HUES6 (cell line): ENCODE measurements at regions not wholly inside any gene's neighbourhood (a gene's known extent, or its start where the extent isn't known, plus 50 kb on each side); places are given as distances from the start of the nearest gene placed in this dataset.
"Not testable (repeated sequence)": the region's sequence is repeated elsewhere in the genome, so short reads cannot be mapped to it uniquely, and the experiment has no call there.

Experiments
- H3K27ac ChIP-seq: 2 replicates; pipeline ENCODE4 v1.7.0; 2013; ENCODE audit warnings: low read depth, mild to moderate bottlenecking, low read length, inconsistent platforms
- H3K27me3 ChIP-seq: 2 replicates; pipeline ENCODE4 v1.6.1; 2013; ENCODE audit warnings: low read length; ENCODE audit not compliant: control insufficient read depth, insufficient read depth
- H3K36me3 ChIP-seq: 2 replicates; pipeline ENCODE4 v1.6.1; 2013; ENCODE audit warnings: low read length; ENCODE audit not compliant: control insufficient read depth, insufficient read depth
- H3K4me1 ChIP-seq: 2 replicates; pipeline ENCODE4 v1.6.1; 2013; ENCODE audit warnings: low read length; ENCODE audit not compliant: control insufficient read depth, insufficient read depth
- H3K4me3 ChIP-seq: 2 replicates; pipeline ENCODE4 v1.5.1; 2013; ENCODE audit warnings: low read depth, low read length
- H3K9ac ChIP-seq: one replicate; pipeline ENCODE4 v1.6.1; 2013; ENCODE audit warnings: mild to moderate bottlenecking, low read length
- H3K9me3 ChIP-seq: 2 replicates; pipeline ENCODE4 v1.6.1; 2013; ENCODE audit warnings: low read depth, low read length; ENCODE audit not compliant: control insufficient read depth, insufficient read depth

DNA sequence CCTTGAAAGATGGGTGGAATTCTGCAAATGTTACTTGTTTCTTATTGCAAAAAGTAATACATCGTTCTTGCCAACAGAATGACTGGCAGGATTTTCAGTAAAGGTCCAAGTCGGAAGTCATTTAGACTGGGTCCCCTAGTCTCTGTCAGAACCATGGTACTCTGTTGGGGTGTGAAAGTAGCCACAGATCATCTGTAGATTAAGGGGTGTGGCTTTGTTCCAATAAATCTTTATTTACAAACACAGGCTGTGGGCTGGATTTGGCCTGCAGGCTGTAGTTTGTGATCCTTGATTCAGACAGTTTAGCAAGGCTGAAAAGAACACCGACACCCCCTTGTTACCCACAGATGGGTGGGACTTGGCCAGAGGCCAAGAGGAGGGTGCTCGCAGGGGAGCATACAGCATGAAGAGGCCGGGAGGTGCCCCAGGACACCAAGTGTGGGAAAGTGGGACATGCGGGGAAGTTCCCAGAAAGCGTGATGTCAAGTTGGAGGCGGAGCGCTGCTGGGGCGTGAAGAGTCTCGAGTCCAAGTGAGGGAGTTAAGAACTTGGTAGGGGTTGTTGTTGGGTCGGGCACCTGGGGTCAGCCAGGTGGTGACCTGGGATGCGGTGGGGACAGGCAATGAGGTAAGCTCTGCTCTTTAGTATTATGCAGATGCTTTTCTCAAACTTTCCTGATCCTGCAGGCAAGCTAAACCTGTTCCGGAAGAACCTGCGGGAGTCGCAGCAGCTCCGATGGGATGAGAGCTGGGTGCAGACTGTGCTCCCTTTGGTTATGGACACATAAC lies 175.7 kb downstream of the ADRA2C start:
- not testable (repeated sequence) for H3K27me3 ChIP-seq, H3K9me3 ChIP-seq, H3K9ac ChIP-seq, H3K4me3 ChIP-seq, H3K27ac ChIP-seq
- peaks cover 11% of the 10 kb centered on the region; the same call in 1 of the 2 replicates for H3K4me1 ChIP-seq
- H3K36me3 ChIP-seq = peaks cover 10% of the 10 kb centered on the region

DNA sequence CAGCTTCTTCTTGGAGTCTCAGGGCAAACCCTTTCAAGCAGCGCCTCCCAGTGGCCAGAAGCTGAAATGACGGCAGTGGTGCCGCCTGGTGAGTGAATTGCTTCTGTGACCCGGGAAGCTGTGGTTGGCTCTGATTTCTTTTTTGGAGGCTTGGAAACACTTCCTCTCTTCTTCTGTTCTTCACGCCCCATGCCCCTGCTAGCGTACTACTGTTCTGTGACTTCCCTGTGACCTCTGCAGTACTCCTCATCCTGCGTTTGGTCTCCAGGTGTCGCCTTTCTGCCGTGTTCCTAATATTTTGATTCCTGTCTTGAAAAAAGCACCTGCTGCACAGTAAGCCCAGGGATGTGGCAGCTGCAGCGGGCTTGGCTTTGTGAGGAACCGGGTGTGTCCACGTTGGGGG lies 176.4 kb downstream of the ADRA2C start:
- H3K27ac ChIP-seq = not testable (repeated sequence)
- peaks cover 11% of the 10 kb centered on the region; the same call in 1 of the 2 replicates for H3K4me1 ChIP-seq

DNA sequence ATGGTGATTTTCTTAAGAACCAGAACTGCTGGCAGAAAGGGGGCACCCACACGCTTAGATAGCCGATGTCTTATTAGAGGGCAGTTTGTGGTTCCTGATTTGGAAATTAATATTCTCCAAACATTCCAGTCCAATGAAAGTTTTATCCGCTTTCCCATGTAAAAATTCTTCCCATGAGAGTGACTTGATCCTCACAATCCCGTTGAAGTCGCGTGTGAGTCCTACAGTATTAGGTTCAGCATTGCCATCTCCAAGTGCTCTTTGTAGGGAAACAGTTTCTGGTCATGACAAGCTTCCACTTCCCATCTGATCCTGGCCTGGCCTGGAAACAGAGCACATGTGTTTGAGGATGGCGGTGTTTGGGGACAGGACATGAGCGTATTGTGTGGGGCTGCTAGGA lies 176.9 kb downstream of the ADRA2C start:
- not testable (repeated sequence) for H3K4me3 ChIP-seq, H3K27me3 ChIP-seq, H3K27ac ChIP-seq, H3K9me3 ChIP-seq, H3K9ac ChIP-seq
- peaks cover 11% of the 10 kb centered on the region; the same call in 1 of the 2 replicates for H3K4me1 ChIP-seq
- peaks cover 19% of the 10 kb centered on the region for H3K36me3 ChIP-seq

More for the DNA sequence above, 176.4 kb downstream of the ADRA2C start:
- peaks cover 15% of the 10 kb centered on the region for H3K36me3 ChIP-seq
- not testable (repeated sequence) for H3K9ac ChIP-seq, H3K27me3 ChIP-seq, H3K4me3 ChIP-seq, H3K9me3 ChIP-seq

DNA sequence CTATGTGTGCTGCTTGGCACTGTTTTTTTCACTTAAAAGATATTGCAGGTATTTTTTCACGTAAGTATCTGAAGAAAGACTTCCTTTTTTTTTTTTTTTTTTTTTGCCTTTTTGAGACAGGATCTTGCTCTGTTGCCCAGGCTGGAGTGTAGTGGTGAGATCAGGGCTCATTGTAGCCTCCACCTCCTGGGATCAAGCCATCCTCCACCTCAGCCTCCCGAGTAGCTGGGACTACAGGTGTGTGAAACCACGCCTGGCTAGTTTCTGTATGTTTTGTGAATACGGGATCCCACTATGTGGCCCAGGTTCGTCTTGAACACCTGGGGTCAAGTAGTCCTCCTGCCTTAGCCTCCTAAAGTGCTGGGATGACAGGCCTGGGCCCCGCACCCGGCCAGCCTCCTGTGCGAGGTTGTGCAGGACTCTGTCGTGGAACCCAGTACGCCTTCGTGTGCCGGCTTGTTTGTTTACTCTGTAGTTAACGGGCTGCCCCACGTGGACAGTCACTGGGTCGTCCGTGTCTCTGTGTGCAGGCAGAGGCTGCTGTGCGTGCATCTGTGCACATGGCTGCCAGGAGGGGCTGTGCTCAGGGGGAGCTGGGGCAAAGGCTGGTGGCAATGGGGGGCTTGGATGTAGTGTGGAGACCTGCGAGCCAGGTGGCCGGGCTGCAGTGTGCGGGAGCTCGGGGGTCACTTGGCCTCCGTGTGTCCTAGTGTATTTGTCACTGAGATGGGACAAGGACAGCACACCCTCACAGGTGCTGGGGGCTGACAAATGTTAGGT lies 179.5 kb downstream of the ADRA2C start:
- Histone ChIP-seq H3K9ac (no peak overlapping the region), H3K27ac (no peak overlapping the region), H3K27me3 (no peaks in the 10 kb centered on the region), H3K4me1 (peaks cover 5% of the 10 kb centered on the region; the same call in 1 of the 2 replicates), H3K36me3 (peaks cover 25% of the 10 kb centered on the region), H3K4me3 (no peak overlapping the region), H3K9me3 (no peaks in the 10 kb centered on the region)

DNA sequence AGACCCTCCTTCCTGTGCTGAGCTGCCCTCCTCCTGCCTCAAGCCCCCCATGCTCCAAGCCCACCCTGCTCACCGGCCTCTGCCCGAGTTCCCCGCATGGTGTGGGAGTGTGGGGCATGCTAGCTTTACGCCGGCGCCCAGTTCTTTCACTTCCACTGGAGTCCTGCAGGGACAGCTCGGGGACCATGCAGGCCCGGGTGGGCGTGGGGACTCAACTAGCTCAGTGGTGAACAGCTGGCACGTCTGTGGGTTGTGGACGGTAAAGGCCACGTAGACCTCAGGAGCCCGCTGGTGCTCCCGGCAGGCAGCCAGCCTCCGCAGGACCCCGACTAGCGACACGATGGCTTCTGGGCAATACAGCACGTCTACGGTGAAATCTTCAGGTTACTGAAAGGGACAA lies 180.4 kb downstream of the ADRA2C start:
- H3K36me3 ChIP-seq = peaks cover 25% of the 10 kb centered on the region
- H3K9ac ChIP-seq, H3K4me3 ChIP-seq, H3K9me3 ChIP-seq, H3K4me1 ChIP-seq, H3K27me3 ChIP-seq, H3K27ac ChIP-seq: not testable (repeated sequence)

DNA sequence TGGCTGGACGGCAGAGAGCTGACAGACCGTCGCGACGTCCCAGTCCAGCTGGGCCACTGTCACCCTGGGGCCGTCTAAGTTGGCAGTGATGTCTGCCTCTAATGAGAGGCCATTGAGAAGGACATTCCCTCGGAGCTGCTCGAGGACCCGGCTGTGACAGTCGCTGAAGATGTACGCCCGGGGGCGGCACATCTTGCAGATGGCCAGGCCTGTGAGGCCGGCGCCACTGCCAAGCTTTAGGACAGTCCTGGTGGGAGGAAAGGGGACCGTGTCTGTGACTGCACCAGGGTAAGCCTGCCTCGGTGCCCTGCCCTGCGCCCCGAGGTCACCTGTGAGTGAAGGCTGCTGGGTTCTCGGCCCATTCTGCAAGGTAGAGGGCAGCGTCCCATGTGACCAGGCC lies 181.6 kb downstream of the ADRA2C start:
- not testable (repeated sequence) for H3K27ac ChIP-seq, H3K27me3 ChIP-seq, H3K9ac ChIP-seq, H3K4me3 ChIP-seq, H3K4me1 ChIP-seq, H3K9me3 ChIP-seq
- H3K36me3 ChIP-seq = peaks cover 25% of the 10 kb centered on the region

DNA sequence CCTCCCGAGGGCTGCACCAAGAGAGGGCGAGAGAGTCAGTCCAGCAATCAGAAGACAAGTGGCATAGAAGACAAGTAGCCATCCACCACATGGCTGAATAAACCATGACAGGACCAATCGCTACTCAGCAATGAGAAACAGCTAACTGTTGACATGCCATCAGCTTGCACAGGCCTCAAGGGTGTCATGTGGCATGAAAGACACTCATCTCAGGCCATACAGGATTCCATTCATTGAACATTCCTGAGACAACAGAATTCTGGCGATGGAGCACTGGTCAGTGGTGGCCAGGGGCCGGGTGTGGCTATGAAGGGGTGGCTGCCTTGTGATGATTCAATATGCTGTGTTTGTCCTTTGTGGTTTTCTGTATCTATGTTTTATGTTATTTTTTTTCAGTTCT lies 182.0 kb downstream of the ADRA2C start:
- H3K9me3 ChIP-seq, H3K9ac ChIP-seq, H3K4me1 ChIP-seq, H3K27me3 ChIP-seq, H3K27ac ChIP-seq, H3K4me3 ChIP-seq: not testable (repeated sequence)
- peaks cover 25% of the 10 kb centered on the region for H3K36me3 ChIP-seq

DNA sequence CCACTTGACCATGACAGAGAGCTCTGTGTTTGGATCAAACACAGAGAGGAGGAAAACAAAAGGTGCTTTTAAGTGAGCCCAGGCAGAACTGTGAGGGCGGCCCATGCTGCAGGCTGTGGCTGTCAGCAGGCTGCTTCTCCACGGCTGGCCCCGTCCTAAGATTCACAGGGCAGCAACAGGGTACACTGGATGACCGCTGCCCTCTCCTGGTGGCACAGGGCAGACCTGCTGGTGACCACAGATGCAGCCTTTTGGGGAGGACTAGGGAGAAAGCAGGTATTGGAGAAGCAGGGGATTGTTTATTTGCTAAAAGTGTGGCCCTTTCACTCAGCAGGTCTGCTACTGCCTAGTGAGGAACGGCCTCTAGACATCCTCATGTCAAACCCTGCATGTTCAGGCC lies 183.7 kb downstream of the ADRA2C start:
- not testable (repeated sequence) for H3K4me1 ChIP-seq, H3K9ac ChIP-seq, H3K4me3 ChIP-seq, H3K27ac ChIP-seq, H3K9me3 ChIP-seq, H3K27me3 ChIP-seq
- H3K36me3 ChIP-seq = peaks cover 25% of the 10 kb centered on the region

DNA sequence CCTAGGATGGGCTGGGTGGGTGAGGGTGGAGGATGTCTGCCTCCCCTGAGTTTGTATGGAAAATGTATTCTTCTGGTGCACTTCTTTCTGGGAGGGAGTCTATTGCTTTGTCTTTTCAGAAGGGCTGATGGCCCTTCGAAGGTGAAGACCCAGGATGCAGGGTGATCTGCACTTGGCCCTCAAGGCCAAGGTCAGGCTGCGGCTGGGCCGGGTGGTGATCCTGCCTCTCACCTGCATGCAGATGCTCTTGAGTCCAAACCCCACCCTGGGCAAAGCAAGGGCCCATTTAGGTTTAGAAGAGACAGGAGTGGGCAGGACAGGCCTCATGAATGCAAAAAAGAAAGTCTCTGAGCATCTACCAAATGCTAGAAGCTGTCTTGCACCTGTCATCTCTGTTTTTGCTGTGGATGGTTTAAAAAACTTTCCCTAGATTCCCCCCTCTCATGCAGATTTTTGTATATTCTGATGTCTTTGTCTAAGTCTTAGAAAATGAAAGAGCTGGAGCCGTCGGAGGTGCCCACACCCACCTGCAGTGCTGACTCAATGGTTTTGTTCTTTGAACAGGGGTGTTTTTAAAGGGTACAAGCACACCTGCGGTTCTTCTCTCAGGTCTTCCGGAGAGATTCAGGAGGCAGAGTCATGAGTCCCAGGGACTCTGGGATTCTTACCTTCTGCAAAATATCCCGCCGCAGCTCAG lies 186.4 kb downstream of the ADRA2C start:
- not testable (repeated sequence) for H3K27ac ChIP-seq

DNA sequence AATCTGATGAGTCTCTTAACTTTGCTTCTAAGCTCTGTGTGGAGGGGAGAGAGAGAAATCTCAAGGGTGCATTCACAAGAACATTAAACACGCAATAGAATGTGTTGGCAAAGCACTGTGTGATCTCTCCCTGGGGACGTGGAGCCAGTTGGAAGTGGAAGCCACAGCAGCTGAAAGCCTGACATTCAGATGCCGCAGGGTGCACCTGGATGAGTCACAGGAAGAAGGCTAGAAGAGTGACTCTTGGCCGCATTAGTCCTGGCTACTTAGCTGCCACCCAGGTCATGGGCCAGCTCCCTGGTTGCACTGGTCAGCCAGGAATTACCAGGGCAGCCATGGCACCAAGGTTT lies 186.9 kb downstream of the ADRA2C start:
- not testable (repeated sequence) for H3K9me3 ChIP-seq, H3K27me3 ChIP-seq, H3K4me3 ChIP-seq, H3K27ac ChIP-seq, H3K9ac ChIP-seq, H3K4me1 ChIP-seq, H3K36me3 ChIP-seq

More for the DNA sequence above, 186.4 kb downstream of the ADRA2C start:
- H3K9ac ChIP-seq, H3K27me3 ChIP-seq, H3K4me3 ChIP-seq, H3K4me1 ChIP-seq, H3K36me3 ChIP-seq, H3K9me3 ChIP-seq: not testable (repeated sequence)
